SK-N-SH treated with all-trans-retinoic acid at 6 μM for 48 hours (cell line): ENCODE measurements at regions not wholly inside any gene's neighbourhood (a gene's known extent, or its start where the extent isn't known, plus 50 kb on each side); places are given as distances from the start of the nearest gene placed in this dataset.

Experiments
- CSDC2 ChIP-seq: fragments of 250-450 bp; sonication (Bioruptor Pico); IDR thresholded peaks from 2 replicates; pipeline ENCODE4 v1.5.0; 2020; ENCODE audit warnings: mild to moderate bottlenecking, moderate library complexity
- GLIS3 ChIP-seq: fragments of 250-450 bp; sonication (Bioruptor Pico); IDR thresholded peaks from 2 replicates; pipeline ENCODE4 v1.5.0; 2020; ENCODE audit warnings: mild to moderate bottlenecking, moderate library complexity
- RARB ChIP-seq: fragments of 250-450 bp; sonication (Bioruptor Pico); IDR thresholded peaks from 2 replicates; pipeline ENCODE4 v1.8.0; 2021; ENCODE audit warnings: mild to moderate bottlenecking, moderate library complexity
- ZC3H10 ChIP-seq: fragments of 250-450 bp; sonication (Bioruptor Pico); IDR thresholded peaks from 2 replicates; pipeline ENCODE4 v1.5.1; 2021; ENCODE audit warnings: mild to moderate bottlenecking, moderate library complexity
- ZFP3 ChIP-seq: fragments of 250-450 bp; sonication (Bioruptor Pico); IDR thresholded peaks from 2 replicates; pipeline ENCODE4 v1.5.0; 2020; ENCODE audit warnings: mild to moderate bottlenecking, moderate library complexity
- ZFP30 ChIP-seq: fragments of 450-650 bp; formaldehyde crosslinking; IDR thresholded peaks from 2 replicates; pipeline ENCODE4 v1.5.0; 2022; ENCODE audit warnings: mild to moderate bottlenecking, moderate library complexity
- ZNF70 ChIP-seq: fragments of 450-650 bp; formaldehyde crosslinking; IDR thresholded peaks from 2 replicates; pipeline ENCODE4 v1.5.0; 2020; ENCODE audit warnings: mild to moderate bottlenecking, moderate library complexity
- TF ChIP-seq, protein P1 (sequence below): fragments of 250-450 bp; sonication (Bioruptor Pico); IDR thresholded peaks from 2 replicates; pipeline ENCODE4 v1.5.1; 2020; ENCODE audit warnings: low read depth, mild to moderate bottlenecking, moderate library complexity
- TF ChIP-seq, protein P2 (sequence below): fragments of 250-450 bp; sonication (Bioruptor Pico); IDR thresholded peaks from 2 replicates; pipeline ENCODE4 v1.8.0; 2020; ENCODE audit warnings: mild to moderate bottlenecking, moderate library complexity, borderline replicate concordance

DNA sequence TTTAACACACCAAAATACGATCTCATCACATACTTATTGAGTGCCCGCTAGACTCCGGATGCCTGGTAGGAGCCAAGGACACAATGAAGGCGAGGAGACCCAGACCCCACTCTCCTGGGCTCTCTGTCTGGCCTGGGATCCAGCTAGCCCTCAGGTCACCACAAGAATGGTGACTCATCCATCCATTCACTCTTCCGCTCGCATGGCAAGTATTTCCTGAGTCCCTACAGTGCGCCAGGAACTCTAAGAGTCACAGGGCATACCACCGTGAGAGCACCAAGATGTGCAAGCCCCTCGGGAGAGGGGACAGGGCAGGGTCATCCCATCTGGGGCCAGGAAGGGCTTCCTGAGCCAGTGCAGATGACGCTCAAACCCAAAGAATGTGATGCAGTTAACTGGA is 101.6 kb upstream of the PRR20G start:
- no peak for TF ChIP-seq ZFP30
- TF ChIP-seq, protein P1, sequence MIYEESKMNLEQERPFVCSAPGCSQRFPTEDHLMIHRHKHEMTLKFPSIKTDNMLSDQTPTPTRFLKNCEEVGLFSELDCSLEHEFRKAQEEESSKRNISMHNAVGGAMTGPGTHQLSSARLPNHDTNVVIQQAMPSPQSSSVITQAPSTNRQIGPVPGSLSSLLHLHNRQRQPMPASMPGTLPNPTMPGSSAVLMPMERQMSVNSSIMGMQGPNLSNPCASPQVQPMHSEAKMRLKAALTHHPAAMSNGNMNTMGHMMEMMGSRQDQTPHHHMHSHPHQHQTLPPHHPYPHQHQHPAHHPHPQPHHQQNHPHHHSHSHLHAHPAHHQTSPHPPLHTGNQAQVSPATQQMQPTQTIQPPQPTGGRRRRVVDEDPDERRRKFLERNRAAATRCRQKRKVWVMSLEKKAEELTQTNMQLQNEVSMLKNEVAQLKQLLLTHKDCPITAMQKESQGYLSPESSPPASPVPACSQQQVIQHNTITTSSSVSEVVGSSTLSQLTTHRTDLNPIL (CRISPR knock-in tag), result no peak
- TF ChIP-seq ZNF70 (CRISPR knock-in tag), result no peak
- no peak for TF ChIP-seq GLIS3 (CRISPR knock-in tag)
- no peak for TF ChIP-seq RARB (CRISPR knock-in tag)
- TF ChIP-seq ZFP3 (CRISPR knock-in tag), result no peak
- TF ChIP-seq ZC3H10 (CRISPR knock-in tag), result no peak
- TF ChIP-seq, protein P2, sequence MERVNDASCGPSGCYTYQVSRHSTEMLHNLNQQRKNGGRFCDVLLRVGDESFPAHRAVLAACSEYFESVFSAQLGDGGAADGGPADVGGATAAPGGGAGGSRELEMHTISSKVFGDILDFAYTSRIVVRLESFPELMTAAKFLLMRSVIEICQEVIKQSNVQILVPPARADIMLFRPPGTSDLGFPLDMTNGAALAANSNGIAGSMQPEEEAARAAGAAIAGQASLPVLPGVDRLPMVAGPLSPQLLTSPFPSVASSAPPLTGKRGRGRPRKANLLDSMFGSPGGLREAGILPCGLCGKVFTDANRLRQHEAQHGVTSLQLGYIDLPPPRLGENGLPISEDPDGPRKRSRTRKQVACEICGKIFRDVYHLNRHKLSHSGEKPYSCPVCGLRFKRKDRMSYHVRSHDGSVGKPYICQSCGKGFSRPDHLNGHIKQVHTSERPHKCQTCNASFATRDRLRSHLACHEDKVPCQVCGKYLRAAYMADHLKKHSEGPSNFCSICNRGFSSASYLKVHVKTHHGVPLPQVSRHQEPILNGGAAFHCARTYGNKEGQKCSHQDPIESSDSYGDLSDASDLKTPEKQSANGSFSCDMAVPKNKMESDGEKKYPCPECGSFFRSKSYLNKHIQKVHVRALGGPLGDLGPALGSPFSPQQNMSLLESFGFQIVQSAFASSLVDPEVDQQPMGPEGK (CRISPR knock-in tag), result no peak
- TF ChIP-seq CSDC2, result no peak
